ENCODE measurements at regions not wholly inside any gene's neighbourhood (a gene's known extent, or its start where the extent isn't known, plus 50 kb on each side); places are given as distances from the start of the nearest gene placed in this dataset.

GRCh38 chr1:199312626-199313025 lies 673.8 kb downstream of the PTPRC start:
- Histone ChIP-seq H3K27ac (ENCODE audit: low read depth in 1 of 2, low read length in 1 of 2) (no peak overlapping the region), H3K9me3 (ENCODE audit: control insufficient read depth in 4 of 4, insufficient read depth in 3 of 4, low read length in 3 of 4) (no peaks in the 10 kb centered on the region), H3K9ac (ENCODE audit: insufficient read depth in 1 of 2, low read length in 2 of 2) (no peak overlapping the region), H3K27me3 (ENCODE audit: control insufficient read depth in 3 of 3, insufficient read depth in 3 of 3, low read length in 2 of 3) (no peaks in the 10 kb centered on the region), H3K4me1 (ENCODE audit: control insufficient read depth in 5 of 5, insufficient read depth in 5 of 5, low read length in 5 of 5) (no peaks in the 10 kb centered on the region), H3K4me3 (no peak overlapping the region), H3K36me3 (ENCODE audit: control insufficient read depth in 4 of 4, insufficient read depth in 4 of 4, low read length in 4 of 4) (no peaks in the 10 kb centered on the region)
- ATAC-seq (ENCODE audit: insufficient read depth, low FRiP score) (no peak), DNase-seq (no peak)
- TF ChIP-seq, protein P1, sequence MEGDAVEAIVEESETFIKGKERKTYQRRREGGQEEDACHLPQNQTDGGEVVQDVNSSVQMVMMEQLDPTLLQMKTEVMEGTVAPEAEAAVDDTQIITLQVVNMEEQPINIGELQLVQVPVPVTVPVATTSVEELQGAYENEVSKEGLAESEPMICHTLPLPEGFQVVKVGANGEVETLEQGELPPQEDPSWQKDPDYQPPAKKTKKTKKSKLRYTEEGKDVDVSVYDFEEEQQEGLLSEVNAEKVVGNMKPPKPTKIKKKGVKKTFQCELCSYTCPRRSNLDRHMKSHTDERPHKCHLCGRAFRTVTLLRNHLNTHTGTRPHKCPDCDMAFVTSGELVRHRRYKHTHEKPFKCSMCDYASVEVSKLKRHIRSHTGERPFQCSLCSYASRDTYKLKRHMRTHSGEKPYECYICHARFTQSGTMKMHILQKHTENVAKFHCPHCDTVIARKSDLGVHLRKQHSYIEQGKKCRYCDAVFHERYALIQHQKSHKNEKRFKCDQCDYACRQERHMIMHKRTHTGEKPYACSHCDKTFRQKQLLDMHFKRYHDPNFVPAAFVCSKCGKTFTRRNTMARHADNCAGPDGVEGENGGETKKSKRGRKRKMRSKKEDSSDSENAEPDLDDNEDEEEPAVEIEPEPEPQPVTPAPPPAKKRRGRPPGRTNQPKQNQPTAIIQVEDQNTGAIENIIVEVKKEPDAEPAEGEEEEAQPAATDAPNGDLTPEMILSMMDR (IDR thresholded peaks at IDR 0.05; ENCODE audit: control extremely low read depth, extremely low read depth) = no peak
- whole genome bisulfite sequencing, 2 donors = 6 to 21% methylated on average over 2 of the region's 2 CpGs

DNA sequence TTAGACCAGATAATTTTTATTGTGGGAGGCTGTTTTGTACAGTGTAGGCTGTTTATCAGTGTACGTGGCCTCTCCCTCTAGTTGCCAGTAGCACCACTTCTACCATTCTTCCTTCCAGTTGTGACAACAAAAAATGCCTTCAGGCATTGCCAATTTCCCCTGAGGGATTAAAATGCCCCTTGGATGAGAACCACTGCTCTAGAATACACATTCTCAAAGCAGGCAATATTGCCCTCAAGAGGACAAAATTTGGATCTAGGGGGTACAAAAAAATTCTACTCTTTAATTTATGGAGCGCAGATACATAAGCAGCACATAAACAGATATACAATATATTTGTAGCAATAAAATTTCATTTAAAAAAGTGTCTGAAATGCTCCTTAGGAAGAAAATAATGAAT lies 674.6 kb downstream of the PTPRC start:
- peak in 2 of 3 donors; percentile 3 to 11 for DNase-seq
- H3K27ac ChIP-seq (ENCODE audit: low read depth in 1 of 2, low read length in 1 of 2) = no peak overlapping the region
- TF ChIP-seq, protein P1 (IDR thresholded peaks at IDR 0.05; ENCODE audit: control extremely low read depth, extremely low read depth) = no peak
- WGBS, 2 donors = 71 to 76% methylated on average over 2 of the region's 2 CpGs
- no peaks in the 10 kb centered on the region for H3K27me3 ChIP-seq (ENCODE audit: control insufficient read depth in 3 of 3, insufficient read depth in 3 of 3, low read length in 2 of 3)
- H3K9ac ChIP-seq (ENCODE audit: insufficient read depth in 1 of 2, low read length in 2 of 2) = no peak overlapping the region
- H3K4me3 ChIP-seq = no peak overlapping the region
- no peaks in the 10 kb centered on the region for H3K4me1 ChIP-seq (ENCODE audit: control insufficient read depth in 5 of 5, insufficient read depth in 5 of 5, low read length in 5 of 5)
- no peak for ATAC-seq (ENCODE audit: insufficient read depth, low FRiP score)
- H3K36me3 ChIP-seq (ENCODE audit: control insufficient read depth in 4 of 4, insufficient read depth in 4 of 4, low read length in 4 of 4) = no peaks in the 10 kb centered on the region
- no peaks in the 10 kb centered on the region for H3K9me3 ChIP-seq (ENCODE audit: control insufficient read depth in 4 of 4, insufficient read depth in 3 of 4, low read length in 3 of 4)

DNA sequence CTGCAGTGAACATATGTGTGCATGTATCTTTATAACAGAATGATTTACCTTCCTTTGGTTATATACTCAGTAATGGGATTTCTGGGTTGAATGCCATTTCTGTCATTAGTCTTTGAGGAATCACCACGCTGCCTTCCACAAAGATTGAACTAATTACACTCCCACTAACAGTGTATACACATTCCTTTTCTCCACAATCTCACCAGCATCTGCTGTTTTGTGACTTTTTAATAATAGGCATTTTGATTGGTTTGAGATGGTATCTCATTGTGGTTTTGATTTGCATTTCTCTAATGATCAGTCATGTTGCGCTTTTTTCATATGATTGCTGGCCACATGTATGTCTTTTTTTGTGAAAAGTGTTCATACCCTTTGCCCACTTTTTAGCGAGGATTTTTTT lies 680.5 kb downstream of the PTPRC start:
- 94 to 95% methylated on average over 3 of the region's 3 CpGs for WGBS, 2 donors
- Histone ChIP-seq H3K27me3 (ENCODE audit: control insufficient read depth in 3 of 3, insufficient read depth in 3 of 3, low read length in 2 of 3) (no peaks in the 10 kb centered on the region), H3K4me1 (ENCODE audit: control insufficient read depth in 5 of 5, insufficient read depth in 5 of 5, low read length in 5 of 5) (no peaks in the 10 kb centered on the region), H3K9ac (ENCODE audit: insufficient read depth in 1 of 2, low read length in 2 of 2) (no peak overlapping the region), H3K9me3 (ENCODE audit: control insufficient read depth in 4 of 4, insufficient read depth in 3 of 4, low read length in 3 of 4) (no peaks in the 10 kb centered on the region), H3K27ac (ENCODE audit: low read depth in 1 of 2, low read length in 1 of 2) (no peak overlapping the region), H3K4me3 (no peak overlapping the region), H3K36me3 (ENCODE audit: control insufficient read depth in 4 of 4, insufficient read depth in 4 of 4, low read length in 4 of 4) (no peaks in the 10 kb centered on the region)
- DNase-seq = no peak
- TF ChIP-seq, protein P1 (IDR thresholded peaks at IDR 0.05; ENCODE audit: control extremely low read depth, extremely low read depth) = no peak
- no peak for ATAC-seq (ENCODE audit: insufficient read depth, low FRiP score)

GRCh38 chr1:199322278-199322677 lies 683.4 kb downstream of the PTPRC start:
- Histone ChIP-seq H3K27me3 (ENCODE audit: control insufficient read depth in 3 of 3, insufficient read depth in 3 of 3, low read length in 2 of 3) (no peaks in the 10 kb centered on the region), H3K4me3 (no peak overlapping the region), H3K4me1 (ENCODE audit: control insufficient read depth in 5 of 5, insufficient read depth in 5 of 5, low read length in 5 of 5) (no peaks in the 10 kb centered on the region), H3K27ac (ENCODE audit: low read depth in 1 of 2, low read length in 1 of 2) (no peak overlapping the region), H3K9ac (ENCODE audit: insufficient read depth in 1 of 2, low read length in 2 of 2) (no peak overlapping the region), H3K36me3 (ENCODE audit: control insufficient read depth in 4 of 4, insufficient read depth in 4 of 4, low read length in 4 of 4) (no peaks in the 10 kb centered on the region), H3K9me3 (ENCODE audit: control insufficient read depth in 4 of 4, insufficient read depth in 3 of 4, low read length in 3 of 4) (peaks cover 0 to 4% (median 1%) of the 10 kb centered on the region in 4 donors)
- TF ChIP-seq, protein P1 (IDR thresholded peaks at IDR 0.05; ENCODE audit: control extremely low read depth, extremely low read depth) = no peak
- no peak for ATAC-seq (ENCODE audit: insufficient read depth, low FRiP score)
- 93 to 96% methylated on average over 1 of the region's 1 CpG for WGBS, 2 donors
- no peak for DNase-seq

Measured in lung (tissue), 11 donors.